Middle frontal gyrus (tissue), 1 donor: ENCODE measurements at regions not wholly inside any gene's neighbourhood (a gene's known extent, or its start where the extent isn't known, plus 50 kb on each side); places are given as distances from the start of the nearest gene placed in this dataset.
"Not testable (repeated sequence)": the region's sequence is repeated elsewhere in the genome, so short reads cannot be mapped to it uniquely, and the experiment has no call there.

ENCODE experiments used
- DNase-seq: peaks from one replicate; pipeline ENCODE4 v3.0.0-alpha.2; 2015; ENCODE audit warnings: low spot score; ENCODE audit errors: extremely low spot score

GRCh38 chr12:87272851-87273250 lies 756.4 kb downstream of the C12orf50 start:
- no peak for DNase-seq

- DNase-seq, result no peak
These were observed 758.3 kb downstream of the C12orf50 start for GRCh38 chr12:87270919-87271318.

- DNase-seq, result no peak
These were observed 762.9 kb downstream of the C12orf50 start for GRCh38 chr12:87266305-87266704.

GRCh38 chr12:87259391-87259790 lies 769.8 kb downstream of the C12orf50 start:
- DNase-seq, result no peak

GRCh38 chr12:87254381-87255030 lies 774.7 kb downstream of the C12orf50 start:
- DNase-seq, result no peak

- DNase-seq, result no peak
These were observed 776.0 kb downstream of the C12orf50 start for GRCh38 chr12:87253157-87253556.

- DNase-seq, result no peak
These were observed 782.5 kb downstream of the C12orf50 start for GRCh38 chr12:87246726-87247125.

GRCh38 chr12:87238466-87238865 lies 790.7 kb downstream of the C12orf50 start:
- no peak for DNase-seq

- no peak for DNase-seq
These were observed 794.3 kb downstream of the C12orf50 start for GRCh38 chr12:87234898-87235297.

- no peak for DNase-seq
These were observed 795.5 kb downstream of the C12orf50 start for GRCh38 chr12:87233671-87234070.

GRCh38 chr12:87231818-87232217 lies 797.4 kb downstream of the C12orf50 start:
- no peak for DNase-seq

- DNase-seq, result no peak
These were observed 798.8 kb downstream of the C12orf50 start for GRCh38 chr12:87230441-87230840.

- no peak for DNase-seq
These were observed 802.0 kb downstream of the C12orf50 start for GRCh38 chr12:87227162-87227561.

GRCh38 chr12:87217491-87217890 lies 811.7 kb downstream of the C12orf50 start:
- DNase-seq, result no peak

- no peak for DNase-seq
These were observed 812.8 kb downstream of the C12orf50 start for GRCh38 chr12:87216436-87216835.

GRCh38 chr12:87202189-87202588 lies 827.0 kb downstream of the C12orf50 start:
- no peak for DNase-seq

- DNase-seq, result no peak
These were observed 827.6 kb downstream of the C12orf50 start for GRCh38 chr12:87201598-87201997.

- DNase-seq, result no peak
These were observed 828.8 kb downstream of the C12orf50 start for GRCh38 chr12:87200289-87200979.

GRCh38 chr12:87198181-87198580 lies 831.0 kb downstream of the C12orf50 start:
- DNase-seq, result no peak

GRCh38 chr12:87196321-87196720 lies 832.9 kb downstream of the C12orf50 start:
- DNase-seq, result no peak

GRCh38 chr12:87194389-87194788 lies 834.8 kb downstream of the C12orf50 start:
- not testable (repeated sequence) for DNase-seq

GRCh38 chr12:87185367-87185766 lies 843.8 kb downstream of the C12orf50 start:
- DNase-seq, result no peak

- no peak for DNase-seq
These were observed 846.4 kb downstream of the C12orf50 start for GRCh38 chr12:87182696-87183233.
